GM06990 (cell line): ENCODE measurements at regions not wholly inside any gene's neighbourhood (a gene's known extent, or its start where the extent isn't known, plus 50 kb on each side); places are given as distances from the start of the nearest gene placed in this dataset.
"Not testable (repeated sequence)": the region's sequence is repeated elsewhere in the genome, so short reads cannot be mapped to it uniquely, and the experiment has no call there.

Source experiments
- DNase-seq: peaks from one replicate; pipeline ENCODE4 v3.0.0-alpha.2; 2011; ENCODE audit not compliant: insufficient read length; ENCODE audit errors: extremely low read depth
- H3K27me3 ChIP-seq: replicated peaks from 2 replicates; pipeline ENCODE4 v1.6.0; 2011; ENCODE audit warnings: low read length; ENCODE audit not compliant: control insufficient read depth, insufficient read depth
- H3K36me3 ChIP-seq: 2 replicates; pipeline ENCODE4 v1.5.1; 2011; ENCODE audit warnings: low read length; ENCODE audit not compliant: control insufficient read depth, insufficient read depth
- H3K4me3 ChIP-seq: replicated peaks from 2 replicates; pipeline ENCODE4 v1.5.1; 2011; ENCODE audit warnings: low read depth, mild to moderate bottlenecking, control low read depth, low read length
- CTCF ChIP-seq: IDR thresholded peaks from 2 replicates; pipeline ENCODE4 v1.5.1; 2011; ENCODE audit warnings: low read length, control low read depth, mild to moderate bottlenecking, inconsistent platforms; ENCODE audit not compliant: insufficient read depth, poor library complexity, severe bottlenecking

DNA sequence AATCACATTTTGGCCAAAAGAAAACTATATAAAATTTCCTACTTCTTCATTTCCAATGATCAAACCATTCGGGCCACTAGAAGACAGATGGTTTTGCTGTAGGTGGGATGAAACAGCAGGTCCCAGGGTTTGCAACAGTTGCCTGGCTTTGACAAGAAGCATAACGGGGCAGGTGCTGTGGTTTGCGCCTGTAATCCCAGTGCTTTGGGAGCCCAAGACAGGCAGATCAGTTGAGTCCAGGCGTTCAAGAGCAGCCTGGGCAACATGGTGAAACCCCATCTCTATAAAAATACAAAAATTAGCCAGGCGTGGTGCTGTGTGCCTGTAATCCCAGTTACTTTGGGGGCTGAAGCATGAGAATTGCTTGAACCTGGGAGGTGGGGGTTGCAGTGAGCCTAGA lies 81.4 kb upstream of the XPO1 start:
- no peak for DNase-seq
- TF ChIP-seq CTCF = no peak
- no peaks in the 10 kb centered on the region for H3K36me3 ChIP-seq
- H3K4me3 ChIP-seq = no peak overlapping the region
- H3K27me3 ChIP-seq = no peaks in the 10 kb centered on the region

DNA sequence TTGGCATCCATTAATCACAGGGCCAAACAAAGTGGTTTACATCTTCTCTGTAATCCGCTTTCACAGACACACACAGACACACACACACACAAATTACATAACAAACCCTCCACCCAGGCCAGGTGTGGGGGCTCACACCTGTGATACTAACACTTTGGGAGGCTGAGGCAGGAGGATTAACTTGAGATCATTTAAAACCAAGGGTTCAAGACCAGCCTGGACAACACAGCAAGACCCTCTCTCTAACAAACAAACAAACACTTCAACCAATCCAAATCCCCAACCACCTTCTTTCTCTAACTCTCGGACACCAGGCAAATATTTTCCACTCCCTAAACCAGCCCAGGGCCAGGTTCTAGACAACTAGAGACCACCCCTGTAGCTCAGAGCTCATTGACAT lies 79.5 kb upstream of the XPO1 start:
- no peaks in the 10 kb centered on the region for H3K36me3 ChIP-seq
- no peak for DNase-seq
- H3K4me3 ChIP-seq = no peak overlapping the region
- TF ChIP-seq CTCF = no peak
- no peaks in the 10 kb centered on the region for H3K27me3 ChIP-seq

DNA sequence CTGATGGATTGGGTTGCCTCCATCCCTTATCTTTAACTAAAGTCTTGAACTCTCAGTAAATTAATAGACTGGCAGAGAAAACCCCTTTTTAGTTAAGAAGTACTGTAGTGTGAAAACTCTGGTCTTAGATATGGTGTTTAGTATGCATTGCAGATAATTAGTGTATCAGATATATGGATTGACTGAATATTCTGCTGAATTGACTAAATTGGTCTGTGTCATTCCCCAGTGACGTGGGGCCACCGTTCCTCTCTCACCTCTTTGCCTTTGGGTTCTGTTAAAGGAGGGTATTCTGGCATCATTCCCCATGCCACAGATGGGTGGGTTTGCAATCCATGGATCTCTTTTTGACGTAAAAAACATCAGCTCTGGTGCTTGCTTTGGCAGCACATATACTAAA lies 67.1 kb upstream of the XPO1 start:
- Histone ChIP-seq H3K4me3 (no peak overlapping the region), H3K36me3 (no peaks in the 10 kb centered on the region), H3K27me3 (no peaks in the 10 kb centered on the region)
- no peak for DNase-seq
- no peak for TF ChIP-seq CTCF

DNA sequence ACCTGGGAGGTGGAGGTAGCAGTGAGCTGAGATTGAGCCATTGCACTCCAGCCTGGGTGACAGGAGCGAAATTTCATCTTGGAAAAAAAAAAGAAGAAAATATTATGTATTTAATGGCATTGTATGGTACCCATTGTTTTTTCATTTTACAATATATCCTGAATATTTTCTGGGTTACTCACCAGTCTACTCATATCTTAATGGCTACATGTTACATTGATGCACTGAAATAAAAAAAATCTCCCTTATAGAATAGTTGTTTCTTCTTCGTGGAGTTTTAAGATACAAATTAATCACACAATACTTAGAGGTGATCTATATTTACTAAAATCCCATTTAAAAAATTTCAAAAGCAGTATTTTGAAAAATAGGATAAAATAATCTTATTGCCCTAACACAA lies 66.3 kb upstream of the XPO1 start:
- TF ChIP-seq CTCF = no peak
- no peak overlapping the region for H3K4me3 ChIP-seq
- no peaks in the 10 kb centered on the region for H3K27me3 ChIP-seq
- no peak for DNase-seq
- no peaks in the 10 kb centered on the region for H3K36me3 ChIP-seq

GRCh38 chr2:61598515-61599156 lies 60.5 kb upstream of the XPO1 start:
- not testable (repeated sequence) for H3K27me3 ChIP-seq, H3K36me3 ChIP-seq, DNase-seq, H3K4me3 ChIP-seq

DNA sequence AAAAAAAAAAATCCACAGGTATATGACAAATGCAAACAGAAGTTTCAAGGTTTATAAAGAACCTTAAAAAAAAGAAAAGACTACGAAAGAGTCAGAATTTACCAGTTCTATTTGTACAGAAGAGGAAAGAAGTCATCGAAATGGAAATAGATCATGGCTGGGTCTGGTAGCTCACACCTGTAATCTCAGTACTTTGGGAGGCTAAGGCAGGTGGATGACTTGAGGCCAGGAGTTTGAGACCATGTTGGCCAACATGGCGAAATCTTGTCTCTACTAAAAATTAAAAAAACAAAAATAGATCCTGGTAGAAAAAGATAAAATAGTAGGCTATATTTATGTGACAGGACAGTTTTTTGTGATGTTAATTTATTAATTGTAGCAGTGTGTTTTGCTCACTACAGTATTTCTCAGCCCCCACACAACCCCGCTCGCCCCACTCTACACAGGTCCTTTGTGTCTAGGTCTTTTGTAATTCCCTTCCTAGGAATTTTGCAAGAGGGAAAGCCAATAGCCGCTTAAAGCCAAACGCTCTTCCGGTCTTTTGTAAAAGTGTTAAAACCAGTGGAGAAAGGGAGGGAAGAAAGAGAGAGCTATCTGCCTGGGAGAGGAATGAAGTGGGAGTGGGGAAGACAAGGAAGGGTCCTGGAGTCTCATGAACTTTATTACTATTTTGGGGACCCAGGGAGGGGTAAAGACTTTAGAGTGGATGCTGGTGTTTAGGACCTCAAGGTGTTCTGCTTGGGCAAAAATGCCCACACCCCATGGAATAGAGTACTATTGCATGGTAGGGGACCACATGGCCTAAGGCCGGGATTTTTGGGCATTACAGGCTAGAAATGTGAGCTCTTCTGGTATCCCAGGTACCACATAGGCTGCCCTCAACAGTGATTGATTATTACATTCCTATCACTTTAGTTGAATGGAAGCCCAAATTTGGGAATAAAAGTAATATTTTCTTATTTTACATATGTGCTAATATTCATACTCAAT lies 59.4 kb upstream of the XPO1 start:
- H3K4me3 ChIP-seq = no peak overlapping the region
- no peaks in the 10 kb centered on the region for H3K27me3 ChIP-seq
- no peak for DNase-seq
- no peak for TF ChIP-seq CTCF
- H3K36me3 ChIP-seq = no peaks in the 10 kb centered on the region

GRCh38 chr2:61594201-61594600 lies 56.0 kb upstream of the XPO1 start:
- not testable (repeated sequence) for H3K27me3 ChIP-seq, H3K4me3 ChIP-seq, DNase-seq, H3K36me3 ChIP-seq

DNA sequence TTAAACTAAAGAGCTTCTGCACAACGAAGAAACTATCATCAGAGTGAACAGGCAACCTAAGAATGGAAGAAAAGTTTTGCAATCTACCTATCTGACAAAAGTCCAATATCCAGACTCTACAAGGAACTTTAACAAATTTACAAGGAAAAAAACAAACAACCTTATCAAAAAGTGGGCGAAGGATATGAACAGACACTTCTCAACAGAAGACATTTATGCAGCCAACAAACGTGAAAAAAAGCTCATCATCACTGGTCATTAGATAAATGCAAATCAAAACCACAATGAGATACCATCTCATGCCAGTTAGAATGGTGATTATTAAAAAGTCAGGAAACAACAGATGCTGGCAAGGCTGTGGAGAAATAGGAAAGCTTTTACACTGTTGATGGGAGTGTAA lies 55.5 kb upstream of the XPO1 start:
- not testable (repeated sequence) for H3K27me3 ChIP-seq, H3K36me3 ChIP-seq, DNase-seq, H3K4me3 ChIP-seq
